Endodermal cell (in vitro differentiated cells): ENCODE measurements at regions not wholly inside any gene's neighbourhood (a gene's known extent, or its start where the extent isn't known, plus 50 kb on each side); places are given as distances from the start of the nearest gene placed in this dataset.

Experiments used
- DNase-seq: peaks from one replicate; pipeline ENCODE4 v3.0.0-alpha.2; 2017
- H3K27ac ChIP-seq: 2 replicates; pipeline ENCODE4 v1.5.1; 2013; ENCODE audit warnings: mild to moderate bottlenecking, low read depth, low read length, moderate library complexity
- H3K27me3 ChIP-seq: 2 replicates; pipeline ENCODE4 v1.6.1; 2013; ENCODE audit warnings: mild to moderate bottlenecking, low read length, moderate library complexity; ENCODE audit not compliant: insufficient read depth, control insufficient read depth, poor library complexity, severe bottlenecking
- H3K36me3 ChIP-seq: 2 replicates; pipeline ENCODE4 v1.7.0; 2013; ENCODE audit warnings: mild to moderate bottlenecking, low read length, moderate library complexity; ENCODE audit not compliant: control insufficient read depth, insufficient read depth
- H3K4me1 ChIP-seq: one replicate; pipeline ENCODE4 v1.7.0; 2013; ENCODE audit warnings: low read length; ENCODE audit not compliant: control insufficient read depth, insufficient read depth
- H3K4me3 ChIP-seq: 2 replicates; pipeline ENCODE4 v1.5.1; 2013; ENCODE audit warnings: mild to moderate bottlenecking, low read length, moderate library complexity
- H3K9ac ChIP-seq: 2 replicates; pipeline ENCODE4 v1.6.1; 2013; ENCODE audit warnings: mild to moderate bottlenecking, low read length, moderate library complexity; ENCODE audit not compliant: poor library complexity, severe bottlenecking; ENCODE audit errors: extremely low read depth
- H3K9me3 ChIP-seq: 2 replicates; pipeline ENCODE4 v1.6.1; 2013; ENCODE audit warnings: mild to moderate bottlenecking, low read length, moderate library complexity; ENCODE audit not compliant: control insufficient read depth
- H3K27ac Mint-ChIP-seq: 2 replicates; pipeline ENCODE4 v1.8.0; 2020; ENCODE audit warnings: mixed read lengths
- H3K27me3 Mint-ChIP-seq: 2 replicates; pipeline ENCODE4 v1.8.0; 2021; ENCODE audit warnings: mild to moderate bottlenecking, mixed read lengths; ENCODE audit not compliant: insufficient read depth
- H3K36me3 Mint-ChIP-seq: 2 replicates; pipeline ENCODE4 v1.8.0; 2020; ENCODE audit warnings: low read depth, mixed read lengths
- H3K4me1 Mint-ChIP-seq: 2 replicates; pipeline ENCODE4 v1.8.0; 2020; ENCODE audit warnings: mixed read lengths
- H3K4me3 Mint-ChIP-seq: 2 replicates; pipeline ENCODE4 v1.8.0; 2020; ENCODE audit warnings: mild to moderate bottlenecking, moderate library complexity, mixed read lengths
- H3K9me3 Mint-ChIP-seq: 2 replicates; pipeline ENCODE4 v1.8.0; 2020; ENCODE audit warnings: mild to moderate bottlenecking, mixed read lengths
- CTCF ChIP-seq: fragments of 200-600 bp; sonication (generic); conservative IDR thresholded peaks from 2 replicates; pipeline ENCODE4 v1.5.0; 2021; ENCODE audit warnings: antibody characterized with exemption, mild to moderate bottlenecking
- WGBS, 2 experiments: methylation state at CpG; one replicate each; pipeline versions ENCODE4 v1.1.5 to v1.1.7; 2013; ENCODE audit warnings: missing lambda C conversion rate in 2 of 2, mixed read lengths in 1 of 2; ENCODE audit not compliant: insufficient coverage in 1 of 2, insufficient read length in 1 of 2; 5-methylcytosine and 5-hydroxymethylcytosine counted together

- H3K9me3 ChIP-seq = no peaks in the 10 kb centered on the region
- Mint-ChIP-seq H3K9me3 (no peaks in the 10 kb centered on the region), H3K4me3 (no peak overlapping the region), H3K4me1 (no peaks in the 10 kb centered on the region), H3K27ac (no peak overlapping the region), H3K27me3 (peaks cover 19% of the 10 kb centered on the region), H3K36me3 (no peaks in the 10 kb centered on the region)
- no peaks in the 10 kb centered on the region for H3K27me3 ChIP-seq
- H3K9ac ChIP-seq = no peak overlapping the region
- WGBS, 2 experiments = 88 to 100% methylated on average over 1 of the region's 1 CpG
- DNase-seq = no peak
- no peaks in the 10 kb centered on the region for H3K36me3 ChIP-seq
- no peak for TF ChIP-seq CTCF
- no peaks in the 10 kb centered on the region for H3K4me1 ChIP-seq
- no peak overlapping the region for H3K27ac ChIP-seq
- H3K4me3 ChIP-seq = no peak overlapping the region
Measured at GRCh38 chr2:144128130-144128746, 391.7 kb downstream of the ZEB2 start.

- Mint-ChIP-seq H3K4me3 (no peak overlapping the region), H3K4me1 (no peaks in the 10 kb centered on the region)
- WGBS, 2 experiments = 85 to 100% methylated on average over 1 to 2 of the region's 2 CpGs
Measured at GRCh38 chr2:144127693-144128092, 392.2 kb downstream of the ZEB2 start.

GRCh38 chr2:144126302-144126701 lies 393.6 kb downstream of the ZEB2 start:
- H3K9me3 Mint-ChIP-seq = no peaks in the 10 kb centered on the region
- no peak for DNase-seq
- Histone ChIP-seq H3K9me3 (no peaks in the 10 kb centered on the region), H3K36me3 (no peaks in the 10 kb centered on the region), H3K4me1 (no peaks in the 10 kb centered on the region), H3K4me3 (no peak overlapping the region), H3K9ac (no peak overlapping the region), H3K27me3 (no peaks in the 10 kb centered on the region), H3K27ac (no peak overlapping the region)
- 100% methylated on average over 1 of the region's 1 CpG; no CpG with 5 or more reads in 1 of the 2 experiments for WGBS, 2 experiments
- no peak overlapping the region for H3K27ac Mint-ChIP-seq
- peaks cover 6% of the 10 kb centered on the region for H3K27me3 Mint-ChIP-seq
- no peaks in the 10 kb centered on the region for H3K4me1 Mint-ChIP-seq
- H3K36me3 Mint-ChIP-seq = no peaks in the 10 kb centered on the region
- TF ChIP-seq CTCF = no peak
- no peak overlapping the region for H3K4me3 Mint-ChIP-seq

More at GRCh38 chr2:144127693-144128092, 392.2 kb downstream of the ZEB2 start:
- Histone ChIP-seq H3K27me3 (no peaks in the 10 kb centered on the region), H3K27ac (no peak overlapping the region), H3K9ac (no peak overlapping the region), H3K4me3 (no peak overlapping the region), H3K4me1 (no peaks in the 10 kb centered on the region), H3K36me3 (no peaks in the 10 kb centered on the region), H3K9me3 (no peaks in the 10 kb centered on the region)
- no peaks in the 10 kb centered on the region for H3K36me3 Mint-ChIP-seq
- peaks cover 17% of the 10 kb centered on the region for H3K27me3 Mint-ChIP-seq
- DNase-seq = no peak
- TF ChIP-seq CTCF = no peak
- no peaks in the 10 kb centered on the region for H3K9me3 Mint-ChIP-seq
- H3K27ac Mint-ChIP-seq = no peak overlapping the region
